ENCODE measurements at regions not wholly inside any gene's neighbourhood (a gene's known extent, or its start where the extent isn't known, plus 50 kb on each side); places are given as distances from the start of the nearest gene placed in this dataset.
A peak's percentile ranks its signal among the peaks of the same experiment; 100 is the strongest.
"Not testable (repeated sequence)": the region's sequence is repeated elsewhere in the genome, so short reads cannot be mapped to it uniquely, and the experiment has no call there.

DNA sequence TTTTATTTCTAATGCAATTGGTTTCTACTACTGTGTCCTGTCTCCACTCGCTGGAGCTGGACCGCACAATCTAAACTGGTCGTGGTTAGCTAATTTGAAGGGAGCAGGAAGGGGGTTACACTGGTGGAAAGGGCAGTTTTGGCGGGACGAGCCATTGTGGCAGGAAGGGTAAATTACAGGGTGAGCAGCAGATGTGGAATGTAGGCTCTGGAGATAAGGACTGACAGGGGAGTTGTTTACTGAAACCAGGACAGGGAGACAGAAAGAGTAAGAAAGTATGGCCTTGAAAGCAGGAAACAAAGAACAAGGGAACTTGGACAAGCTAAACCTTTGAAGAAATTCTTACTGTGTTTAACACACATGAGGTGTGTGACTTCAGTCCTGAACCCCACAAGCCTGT is 147.8 kb downstream of the ATXN7L3B start:
- DNase-seq (ENCODE audit: low read depth in 2 of 2): no peak

DNA sequence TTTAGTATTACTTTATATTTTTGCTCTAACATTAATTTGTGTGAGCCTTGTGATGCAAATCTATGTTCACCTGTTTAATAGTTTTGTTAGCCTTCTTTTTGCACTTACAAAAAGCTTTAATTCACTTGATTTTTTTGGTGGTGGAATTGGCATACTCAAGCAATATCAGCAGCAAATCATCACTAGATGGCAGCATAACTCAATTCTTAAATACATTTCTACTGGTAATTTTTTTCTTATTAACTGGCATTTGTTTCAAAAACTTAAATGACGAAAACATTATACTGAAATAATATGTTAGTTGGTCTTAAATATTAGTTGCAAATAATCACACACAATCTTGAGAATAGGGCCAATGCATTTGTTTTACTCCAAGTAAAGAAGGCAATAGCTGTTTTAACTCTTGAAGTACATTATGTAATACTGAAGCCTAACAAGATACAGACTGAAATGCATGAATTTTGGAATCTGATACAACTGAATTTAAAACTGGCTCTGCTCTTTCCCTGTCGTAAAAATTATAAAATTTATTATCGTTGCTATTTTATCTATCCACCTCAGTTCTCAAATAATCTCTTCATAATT is 151.5 kb downstream of the ATXN7L3B start:
- peak; percentile 10 to 13 for DNase-seq (ENCODE audit: low read depth in 2 of 2)

DNA sequence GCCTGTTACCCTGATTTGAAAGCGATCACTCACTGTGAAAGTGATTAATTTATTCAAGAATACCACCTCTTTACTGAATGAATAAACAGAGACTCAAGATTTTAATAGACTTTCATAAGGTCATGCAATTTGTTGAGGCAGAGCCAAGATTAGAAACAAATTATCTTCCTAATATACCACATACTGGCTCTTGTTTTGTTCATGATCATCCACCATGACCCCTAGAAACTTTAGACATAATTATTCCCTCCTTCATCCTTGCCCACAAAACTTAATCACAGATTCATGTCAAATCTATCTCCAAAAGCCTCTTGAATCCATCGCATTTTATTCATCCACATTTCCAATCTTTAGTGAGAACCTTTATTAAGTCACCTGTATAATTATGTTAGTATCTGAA is 152.3 kb downstream of the ATXN7L3B start:
- no peak for DNase-seq (ENCODE audit: low read depth in 2 of 2)

DNA sequence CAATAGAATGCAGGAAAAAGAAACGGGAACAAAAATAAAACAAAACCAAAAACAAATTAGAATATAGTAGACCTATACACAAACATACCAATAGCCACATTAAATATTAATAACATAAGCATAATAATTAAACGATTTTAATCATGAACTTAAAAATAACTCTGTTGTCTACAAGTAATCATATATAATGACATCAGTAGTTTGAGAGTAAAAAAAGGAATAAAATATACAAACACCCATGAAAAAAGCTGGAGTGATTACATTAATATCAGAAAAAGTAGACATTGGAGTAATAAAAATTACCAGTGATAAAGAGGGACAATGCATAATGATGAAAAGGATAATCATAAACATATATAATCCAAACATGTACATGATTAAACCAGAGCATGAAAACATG is 181.8 kb downstream of the ATXN7L3B start:
- no peak for DNase-seq (ENCODE audit: low read depth in 2 of 2)

DNA sequence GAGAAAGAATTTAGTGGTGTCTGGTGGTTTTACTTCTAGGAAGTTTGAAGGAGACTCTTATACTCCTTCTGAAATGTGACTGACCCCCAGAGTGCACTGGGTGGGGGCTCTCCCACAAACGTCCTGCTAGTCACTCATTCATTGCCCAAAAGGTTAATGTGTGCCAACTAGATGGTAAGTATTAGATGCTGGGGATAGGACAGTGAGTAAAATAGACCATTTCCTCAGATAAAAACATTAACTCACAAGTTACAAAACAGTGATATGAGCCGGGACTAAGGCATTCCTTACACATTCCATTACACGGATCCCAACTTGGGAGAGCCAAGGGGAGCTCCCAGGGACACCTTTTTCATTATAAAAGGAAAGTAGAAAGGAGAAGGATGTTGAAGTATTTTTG is 185.1 kb downstream of the ATXN7L3B start:
- DNase-seq (ENCODE audit: low read depth in 2 of 2): no peak

DNA sequence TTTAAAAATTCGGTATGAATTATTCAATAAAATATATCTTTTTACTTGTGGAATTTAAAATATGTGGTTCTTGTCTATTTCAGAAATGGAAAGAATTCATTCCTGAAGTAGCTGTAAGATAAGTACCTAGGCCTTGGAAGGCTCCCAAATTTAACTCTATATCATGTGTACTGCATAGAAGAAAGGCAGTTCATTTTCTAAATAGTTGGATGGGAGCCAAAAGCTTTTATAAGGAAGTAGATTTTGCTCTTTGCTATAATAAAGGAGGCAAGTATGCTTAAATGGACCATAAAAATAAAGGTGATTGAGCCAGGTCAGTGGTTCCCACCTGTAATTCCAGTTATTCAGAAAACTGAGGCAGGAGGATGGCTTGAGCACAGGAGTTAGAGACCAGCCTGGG is 187.5 kb downstream of the ATXN7L3B start:
- DNase-seq (ENCODE audit: low read depth in 2 of 2): peak; percentile 12 to 36

DNA sequence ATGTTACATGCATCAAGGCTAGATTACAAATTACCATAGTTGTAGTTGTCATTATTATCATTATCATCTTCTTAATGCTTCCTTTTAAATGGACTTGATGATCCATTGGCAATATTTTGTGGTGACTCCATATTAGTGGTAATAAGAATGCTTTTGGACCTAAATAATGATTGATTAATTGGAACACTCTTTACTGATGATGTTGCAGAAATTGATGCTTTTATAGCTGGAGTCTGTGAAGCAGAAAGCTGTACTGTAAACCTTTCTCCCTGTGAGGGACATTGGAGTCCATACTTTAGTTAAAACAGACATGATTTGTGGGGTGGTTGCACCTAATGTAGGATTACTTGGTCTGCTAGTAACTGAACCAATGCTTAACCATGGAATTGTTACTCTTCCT is 190.4 kb downstream of the ATXN7L3B start:
- no peak for DNase-seq (ENCODE audit: low read depth in 2 of 2)

DNA sequence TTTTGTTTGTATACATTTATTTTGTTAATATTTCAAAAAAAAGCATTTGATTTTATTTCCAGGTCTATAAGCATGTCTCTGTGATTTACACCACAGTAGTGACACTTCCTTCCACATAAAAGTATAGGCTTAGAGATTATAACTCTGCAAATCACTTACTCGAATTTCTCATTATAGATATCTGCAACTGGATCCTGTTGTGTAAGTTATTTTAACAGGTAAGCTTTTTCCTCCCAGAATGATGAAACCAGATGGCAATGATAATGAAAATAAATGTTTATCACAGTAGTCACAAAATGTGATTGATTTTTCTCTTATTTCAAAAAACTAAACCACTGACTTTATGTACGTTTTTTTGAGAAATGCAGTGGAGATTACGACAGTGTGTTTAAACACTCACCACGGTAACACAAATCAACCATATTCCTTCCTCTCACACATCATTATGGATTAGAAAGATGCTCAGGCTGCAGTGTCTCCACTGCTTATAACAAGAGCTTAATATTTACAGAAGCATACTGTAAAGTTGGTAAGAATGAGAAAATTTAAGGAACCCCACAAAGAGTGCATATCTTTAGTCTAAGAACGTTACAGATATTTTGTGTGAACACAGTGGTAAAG is 194.6 kb downstream of the ATXN7L3B start:
- no peak for DNase-seq (ENCODE audit: low read depth in 2 of 2)

DNA sequence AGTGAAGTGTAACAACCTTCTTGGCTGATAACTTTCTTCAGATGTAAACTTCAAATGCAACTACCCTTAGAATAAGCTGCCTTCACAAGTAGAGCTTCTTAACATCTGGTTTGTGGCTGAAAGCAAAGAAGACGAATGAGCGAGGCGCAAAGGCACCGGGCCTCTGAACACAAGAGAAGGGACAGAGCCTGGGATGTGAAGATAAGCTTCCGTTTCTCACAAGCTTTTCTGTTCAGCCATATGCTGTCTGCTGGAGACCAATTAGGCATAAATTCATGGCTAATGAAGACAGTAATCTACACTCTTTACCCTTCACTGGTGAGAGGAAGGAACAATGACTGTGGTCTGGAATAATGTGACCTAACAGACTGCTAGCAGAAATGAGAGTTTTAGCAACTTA is 195.2 kb downstream of the ATXN7L3B start:
- DNase-seq (ENCODE audit: low read depth in 2 of 2): no peak

DNA sequence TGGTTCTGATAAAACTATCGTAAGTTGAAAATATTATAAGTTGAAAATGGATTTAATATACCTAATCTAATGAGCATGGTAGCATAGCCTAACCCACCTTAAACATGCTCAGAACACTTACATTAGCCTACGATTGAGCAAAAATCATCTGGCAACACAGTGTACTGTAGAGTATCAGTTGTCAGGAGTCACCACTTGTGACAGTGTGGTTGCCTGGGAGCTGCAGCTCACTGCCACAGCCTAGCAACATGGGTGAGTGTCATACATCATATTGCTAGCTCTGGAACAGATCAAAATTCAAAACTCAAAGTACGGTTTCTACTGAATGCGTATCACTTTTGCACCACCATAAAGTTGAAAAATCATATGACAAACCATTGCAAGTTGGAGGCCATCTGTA is 203.5 kb downstream of the ATXN7L3B start:
- DNase-seq (ENCODE audit: low read depth in 2 of 2): no peak

DNA sequence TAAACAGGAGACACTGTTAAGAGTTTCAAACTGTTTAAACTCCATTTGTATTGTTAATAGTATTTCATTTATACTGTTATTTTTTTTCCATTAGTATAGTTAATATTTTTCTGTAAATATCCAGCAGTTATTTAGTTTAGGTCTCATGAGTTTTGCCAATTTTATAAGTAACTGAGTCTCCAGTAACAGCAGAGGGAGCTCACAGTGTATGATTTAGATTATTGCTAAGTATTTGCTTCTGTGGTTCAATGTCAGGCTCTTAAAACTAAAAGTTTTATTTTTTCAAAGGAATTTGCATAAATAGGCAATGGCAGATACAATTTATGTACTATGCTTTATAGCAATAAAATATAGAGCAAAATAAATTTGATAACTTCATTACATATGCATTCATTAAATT is 209.7 kb downstream of the ATXN7L3B start:
- DNase-seq (ENCODE audit: low read depth in 2 of 2): no peak

DNA sequence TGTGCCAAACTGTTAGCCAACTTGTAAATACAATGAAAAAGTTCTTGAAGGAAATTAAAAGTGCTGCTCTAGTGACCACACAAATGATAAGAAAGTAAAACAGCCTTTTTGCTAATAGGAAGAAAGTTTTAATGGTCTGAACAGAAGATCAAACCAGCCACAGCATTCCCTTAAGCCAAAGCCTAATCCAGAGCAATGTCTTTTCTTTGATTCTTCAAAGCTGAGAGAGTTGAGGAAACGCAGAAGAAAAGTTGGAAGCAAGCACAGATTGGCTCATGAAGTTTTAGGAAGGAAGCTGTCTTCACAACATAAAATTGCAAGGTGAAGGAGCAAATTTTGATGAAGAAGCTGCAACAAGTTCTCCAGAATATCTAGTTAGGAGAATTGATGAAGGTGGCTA is 213.8 kb downstream of the ATXN7L3B start:
- DNase-seq (ENCODE audit: low read depth in 2 of 2): no peak

DNA sequence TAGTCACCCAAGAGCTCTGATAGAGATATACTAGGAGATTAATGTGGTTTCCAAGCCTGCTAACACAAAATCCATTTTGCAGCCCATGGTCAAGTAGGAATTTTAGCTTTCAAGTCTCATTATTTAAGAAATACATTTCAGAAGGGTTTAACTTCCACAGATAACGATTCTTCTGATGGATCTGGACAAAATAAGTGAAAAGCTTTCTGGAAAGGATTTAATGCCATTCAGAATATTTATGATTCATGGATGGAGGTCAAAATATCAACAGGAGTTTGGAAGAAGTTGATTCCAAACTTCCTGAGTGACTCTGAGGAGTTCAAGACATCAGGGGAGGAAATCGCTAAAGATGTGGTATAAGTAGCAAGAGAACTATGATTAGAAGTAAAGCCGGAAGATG is 214.6 kb downstream of the ATXN7L3B start:
- DNase-seq (ENCODE audit: low read depth in 2 of 2): no peak

DNA sequence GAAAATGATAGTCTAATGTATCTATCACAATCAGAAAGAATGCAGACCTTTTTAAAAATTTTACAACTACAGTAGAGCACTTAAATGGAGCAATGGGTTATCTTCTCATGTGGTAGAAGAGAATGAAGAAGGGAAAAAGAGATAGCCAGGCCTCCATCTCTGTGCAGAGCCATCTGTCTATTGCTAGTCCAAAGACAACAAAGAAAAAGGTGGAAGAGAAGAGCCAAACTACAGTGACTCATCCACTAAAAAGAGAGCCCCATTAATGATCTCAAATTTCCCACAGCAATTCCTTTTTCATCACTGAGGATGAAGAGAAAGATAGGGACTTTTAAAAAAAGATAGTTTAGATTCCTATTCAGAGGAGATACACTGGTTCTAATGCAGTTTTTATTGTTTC is 232.9 kb downstream of the ATXN7L3B start:
- DNase-seq (ENCODE audit: low read depth in 2 of 2): no peak

DNA sequence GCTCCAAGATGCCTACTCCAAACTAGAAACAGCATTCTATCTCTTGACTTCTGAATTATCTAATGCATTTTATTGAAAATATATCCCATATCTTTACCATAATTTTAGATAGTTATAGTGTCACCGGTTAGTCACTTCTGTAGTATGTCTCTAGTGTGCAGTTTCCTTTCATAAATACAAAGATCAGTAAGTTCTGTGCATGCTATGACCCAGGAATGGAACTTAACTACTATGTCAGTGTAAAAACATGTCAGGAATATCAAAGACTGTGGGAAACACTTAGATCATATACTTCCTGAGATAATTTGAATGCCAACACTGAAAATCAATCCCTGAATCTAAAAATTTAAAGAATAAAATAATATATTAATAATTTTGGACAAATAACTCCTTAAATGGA is 237.6 kb downstream of the ATXN7L3B start:
- DNase-seq (ENCODE audit: low read depth in 2 of 2): no peak

DNA sequence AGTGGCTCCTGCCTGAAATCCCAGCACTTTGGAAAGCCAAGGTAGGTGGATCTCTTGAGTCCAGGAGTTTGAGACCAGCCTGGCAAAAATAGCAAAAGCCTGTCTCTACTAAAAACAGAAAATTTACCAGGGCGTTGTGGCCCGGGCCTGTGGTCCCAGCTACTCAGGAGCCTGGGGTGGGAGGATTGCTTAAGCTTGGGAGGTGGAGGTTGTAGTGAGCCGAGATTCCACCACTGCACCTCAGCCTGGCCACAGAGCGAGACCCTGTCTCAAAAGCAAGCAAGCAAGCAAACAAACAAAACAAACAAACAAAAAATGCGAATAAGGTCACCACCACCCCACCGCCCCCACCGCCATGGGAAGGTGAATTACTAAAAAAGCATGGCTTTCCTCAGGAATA is 238.7 kb downstream of the ATXN7L3B start:
- DNase-seq (ENCODE audit: low read depth in 2 of 2): no peak

DNA sequence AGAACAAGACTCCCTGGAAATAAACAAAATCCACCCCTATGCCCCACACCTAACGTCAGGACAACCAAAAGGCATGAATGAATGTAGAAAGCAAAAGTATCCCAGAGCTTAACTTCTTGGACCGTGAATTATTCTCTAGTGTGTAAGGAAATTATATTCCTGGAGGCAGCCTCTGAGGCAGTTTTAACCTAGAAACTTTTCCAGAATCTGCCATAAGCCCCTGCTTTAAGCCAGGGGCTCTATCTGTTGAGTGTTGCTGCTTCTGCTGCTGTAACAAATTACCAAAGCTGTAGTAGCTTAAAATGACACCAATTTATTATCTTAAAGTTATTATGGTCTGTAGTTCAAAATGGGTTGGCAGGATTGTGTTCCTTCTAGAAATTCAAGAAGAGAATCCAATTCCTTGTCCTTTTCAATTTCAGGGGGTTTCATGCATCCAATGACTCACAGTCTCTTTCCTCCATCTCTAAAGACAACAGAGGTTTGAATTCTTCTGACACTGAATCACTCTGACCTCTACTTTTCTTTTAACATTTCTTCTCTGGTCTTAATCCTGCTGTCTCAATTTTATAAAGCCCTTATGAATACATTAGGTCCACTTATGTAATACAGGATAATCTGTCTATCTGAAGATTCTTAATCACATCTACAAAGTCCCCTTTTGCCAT is 242.7 kb downstream of the ATXN7L3B start:
- DNase-seq (ENCODE audit: low read depth in 2 of 2): peak; percentile 28 to 35

DNA sequence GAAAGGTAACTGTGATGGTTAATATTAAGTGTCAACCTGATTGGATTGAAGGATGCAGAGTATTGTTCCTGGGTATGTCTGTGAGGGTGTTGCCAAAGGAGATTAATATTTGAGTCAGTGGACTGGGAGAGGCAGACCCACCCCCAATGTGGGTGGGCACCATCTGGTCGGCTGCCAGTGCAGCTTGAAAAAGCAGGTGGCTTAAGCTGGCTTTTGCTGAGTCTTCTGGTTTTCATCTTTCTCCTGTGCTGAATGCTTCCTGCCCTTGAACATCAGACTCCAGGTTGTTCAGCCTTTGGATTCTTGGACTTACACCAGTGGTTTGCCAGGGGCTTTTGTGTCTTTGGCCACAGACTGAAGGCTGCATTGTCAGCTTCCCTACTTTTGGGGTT is 243.2 kb downstream of the ATXN7L3B start:
- DNase-seq (ENCODE audit: low read depth in 2 of 2): not testable (repeated sequence)

DNA sequence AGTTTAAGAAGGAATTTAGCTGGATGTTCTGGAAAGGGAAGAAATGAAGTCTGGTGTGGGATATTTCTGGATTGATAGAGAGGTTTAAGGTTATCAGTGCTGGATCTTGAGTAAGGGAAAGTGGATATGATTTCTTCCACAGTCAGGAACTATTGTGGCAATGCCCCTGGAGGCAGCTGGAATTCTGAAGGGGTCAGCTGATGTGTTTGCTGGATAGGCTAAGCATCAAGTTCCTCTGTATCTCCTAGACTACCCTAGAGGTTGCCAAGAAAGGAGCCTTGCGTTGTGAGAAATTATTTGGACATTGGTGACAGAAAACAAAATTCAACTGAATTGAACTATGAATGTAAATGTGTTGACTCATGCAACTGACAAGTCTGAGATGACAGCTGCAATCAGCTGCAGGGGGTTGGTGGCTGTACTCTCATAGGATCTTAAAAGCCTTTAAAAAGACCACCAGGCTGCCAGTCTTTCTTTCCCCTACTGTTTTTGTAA is 244.4 kb downstream of the ATXN7L3B start:
- no peak for DNase-seq (ENCODE audit: low read depth in 2 of 2)

DNA sequence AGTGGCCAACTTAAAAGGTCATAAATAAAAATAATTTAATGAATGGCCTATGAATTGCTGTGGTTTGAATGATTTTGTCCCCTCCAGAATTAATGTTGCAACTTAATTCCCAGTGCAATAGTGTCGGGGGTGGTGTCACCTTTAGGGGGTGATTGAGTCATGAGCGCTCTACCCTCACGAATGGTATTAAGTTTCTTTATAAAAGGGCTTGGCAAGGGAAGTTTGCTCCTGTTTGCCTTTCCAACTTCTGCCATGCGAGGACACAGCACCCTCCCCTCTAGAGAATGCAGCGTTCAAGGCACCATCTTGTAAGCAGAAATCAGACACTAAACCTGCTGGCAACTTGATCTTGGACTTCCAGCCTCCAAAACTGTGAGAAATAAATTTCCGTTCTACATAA is 253.3 kb downstream of the ATXN7L3B start:
- DNase-seq (ENCODE audit: low read depth in 2 of 2): no peak

DNA sequence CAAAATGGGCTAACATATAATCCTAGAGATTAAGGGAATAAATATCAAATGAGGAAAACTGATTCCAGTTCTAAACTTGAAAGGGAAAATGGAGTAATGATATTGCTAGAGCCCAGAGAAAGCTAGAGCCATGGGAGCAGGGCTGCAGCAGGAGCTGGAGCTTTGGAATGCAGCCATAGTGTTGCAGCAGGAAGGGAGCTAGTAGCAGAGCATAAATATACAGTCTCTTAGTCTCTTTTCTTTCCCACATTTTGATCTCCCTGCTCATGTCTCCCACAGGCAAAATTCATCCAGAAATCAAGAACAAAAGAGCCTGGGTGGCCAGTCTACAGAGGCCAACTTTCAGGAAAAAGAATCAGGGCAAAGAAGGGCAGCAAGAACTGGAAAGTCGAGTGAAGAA is 253.7 kb downstream of the ATXN7L3B start:
- DNase-seq (ENCODE audit: low read depth in 2 of 2): no peak

DNA sequence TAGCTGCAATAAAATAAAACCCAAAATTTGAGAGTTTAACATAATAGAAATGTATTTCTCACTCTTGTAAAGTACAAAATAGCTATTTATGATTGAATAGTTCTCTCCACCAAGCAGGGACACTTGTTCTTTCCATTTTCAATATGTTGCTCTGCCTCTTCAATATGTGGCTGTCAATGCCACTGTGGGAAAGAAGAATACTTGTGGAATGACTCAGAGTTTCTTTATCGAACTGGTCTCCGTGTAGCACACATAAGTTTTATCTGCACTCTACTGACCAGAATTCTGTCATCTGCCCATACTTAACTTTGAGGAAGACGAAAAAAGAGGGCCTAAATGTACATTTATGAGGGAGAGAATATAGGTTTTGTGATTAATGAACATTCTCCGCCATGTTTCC is 256.9 kb downstream of the ATXN7L3B start:
- no peak for DNase-seq (ENCODE audit: low read depth in 2 of 2)

DNA sequence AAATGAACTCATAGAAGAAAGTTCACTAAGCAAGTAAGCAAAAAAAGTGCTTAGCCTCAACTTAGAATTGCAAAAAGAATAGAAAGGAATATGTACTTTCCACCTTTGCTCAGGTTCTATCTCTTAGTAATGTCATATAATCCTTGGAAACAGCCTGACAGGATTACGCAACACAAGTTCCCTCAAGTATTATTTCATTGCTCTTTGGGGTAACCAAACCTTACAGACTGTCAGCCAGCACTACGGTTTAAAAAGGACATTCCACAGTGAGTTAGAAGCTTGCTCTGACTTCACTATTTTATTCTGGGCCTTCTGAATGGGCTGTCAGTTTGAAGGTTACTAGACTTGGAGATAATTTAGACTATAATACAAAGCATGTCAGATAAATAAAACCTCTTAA is 264.0 kb downstream of the ATXN7L3B start:
- no peak for DNase-seq (ENCODE audit: low read depth in 2 of 2)
